ENCODE measurements at regions not wholly inside any gene's neighbourhood (a gene's known extent, or its start where the extent isn't known, plus 50 kb on each side); places are given as distances from the start of the nearest gene placed in this dataset.

- no peak for TF ChIP-seq HIC1 (tag by site-specific recombination; IDR thresholded peaks at IDR 0.05)
- TF ChIP-seq ZIC2 (tag by site-specific recombination; IDR thresholded peaks at IDR 0.05): no peak
- TF ChIP-seq ZNF280C (tag by site-specific recombination; IDR thresholded peaks at IDR 0.05): no peak
- no peak for TF ChIP-seq KLF10 (tag by site-specific recombination; IDR thresholded peaks at IDR 0.05)
- no peak for TF ChIP-seq ZNF311 (tag by site-specific recombination; IDR thresholded peaks at IDR 0.05; ENCODE audit: borderline replicate concordance)
- TF ChIP-seq ZSCAN16 (tag by site-specific recombination; IDR thresholded peaks at IDR 0.05): no peak
- TF ChIP-seq, protein P1, sequence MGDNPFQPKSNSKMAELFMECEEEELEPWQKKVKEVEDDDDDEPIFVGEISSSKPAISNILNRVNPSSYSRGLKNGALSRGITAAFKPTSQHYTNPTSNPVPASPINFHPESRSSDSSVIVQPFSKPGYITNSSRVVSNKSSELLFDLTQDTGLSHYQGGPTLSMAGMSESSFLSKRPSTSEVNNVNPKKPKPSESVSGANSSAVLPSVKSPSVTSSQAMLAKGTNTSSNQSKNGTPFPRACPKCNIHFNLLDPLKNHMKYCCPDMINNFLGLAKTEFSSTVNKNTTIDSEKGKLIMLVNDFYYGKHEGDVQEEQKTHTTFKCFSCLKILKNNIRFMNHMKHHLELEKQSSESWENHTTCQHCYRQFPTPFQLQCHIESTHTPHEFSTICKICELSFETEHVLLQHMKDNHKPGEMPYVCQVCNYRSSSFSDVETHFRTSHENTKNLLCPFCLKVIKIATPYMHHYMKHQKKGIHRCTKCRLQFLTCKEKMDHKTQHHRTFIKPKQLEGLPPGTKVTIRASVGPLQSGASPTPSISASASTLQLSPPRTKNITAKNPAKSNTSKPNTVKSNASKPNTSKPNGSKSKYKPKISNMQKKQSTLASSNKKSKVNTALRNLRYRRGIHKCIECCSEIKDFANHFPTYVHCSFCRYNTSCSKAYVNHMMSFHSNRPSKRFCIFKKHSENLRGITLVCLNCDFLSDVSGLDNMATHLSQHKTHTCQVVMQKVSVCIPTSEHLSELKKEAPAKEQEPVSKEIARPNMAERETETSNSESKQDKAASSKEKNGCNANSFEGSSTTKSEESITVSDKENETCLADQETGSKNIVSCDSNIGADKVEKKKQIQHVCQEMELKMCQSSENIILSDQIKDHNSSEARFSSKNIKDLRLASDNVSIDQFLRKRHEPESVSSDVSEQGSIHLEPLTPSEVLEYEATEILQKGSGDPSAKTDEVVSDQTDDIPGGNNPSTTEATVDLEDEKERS (tag by site-specific recombination; IDR thresholded peaks at IDR 0.05): no peak
- TF ChIP-seq ZNF302 (tag by site-specific recombination; IDR thresholded peaks at IDR 0.05; ENCODE audit: low read depth): no peak
- no peak for TF ChIP-seq ZFHX2 (tag by site-specific recombination; conservative IDR thresholded peaks at IDR 0.05)
- TF ChIP-seq ZFP3 (tag by site-specific recombination; IDR thresholded peaks at IDR 0.05; ENCODE audit: low read depth): no peak
- no peak for TF ChIP-seq ZFP69B (tag by site-specific recombination; IDR thresholded peaks at IDR 0.05)
- TF ChIP-seq BCL11B (tag by site-specific recombination; IDR thresholded peaks at IDR 0.05; ENCODE audit: low read depth): no peak
- no peak for TF ChIP-seq ZNF140 (tag by site-specific recombination; IDR thresholded peaks at IDR 0.05)
- TF ChIP-seq, protein P2, sequence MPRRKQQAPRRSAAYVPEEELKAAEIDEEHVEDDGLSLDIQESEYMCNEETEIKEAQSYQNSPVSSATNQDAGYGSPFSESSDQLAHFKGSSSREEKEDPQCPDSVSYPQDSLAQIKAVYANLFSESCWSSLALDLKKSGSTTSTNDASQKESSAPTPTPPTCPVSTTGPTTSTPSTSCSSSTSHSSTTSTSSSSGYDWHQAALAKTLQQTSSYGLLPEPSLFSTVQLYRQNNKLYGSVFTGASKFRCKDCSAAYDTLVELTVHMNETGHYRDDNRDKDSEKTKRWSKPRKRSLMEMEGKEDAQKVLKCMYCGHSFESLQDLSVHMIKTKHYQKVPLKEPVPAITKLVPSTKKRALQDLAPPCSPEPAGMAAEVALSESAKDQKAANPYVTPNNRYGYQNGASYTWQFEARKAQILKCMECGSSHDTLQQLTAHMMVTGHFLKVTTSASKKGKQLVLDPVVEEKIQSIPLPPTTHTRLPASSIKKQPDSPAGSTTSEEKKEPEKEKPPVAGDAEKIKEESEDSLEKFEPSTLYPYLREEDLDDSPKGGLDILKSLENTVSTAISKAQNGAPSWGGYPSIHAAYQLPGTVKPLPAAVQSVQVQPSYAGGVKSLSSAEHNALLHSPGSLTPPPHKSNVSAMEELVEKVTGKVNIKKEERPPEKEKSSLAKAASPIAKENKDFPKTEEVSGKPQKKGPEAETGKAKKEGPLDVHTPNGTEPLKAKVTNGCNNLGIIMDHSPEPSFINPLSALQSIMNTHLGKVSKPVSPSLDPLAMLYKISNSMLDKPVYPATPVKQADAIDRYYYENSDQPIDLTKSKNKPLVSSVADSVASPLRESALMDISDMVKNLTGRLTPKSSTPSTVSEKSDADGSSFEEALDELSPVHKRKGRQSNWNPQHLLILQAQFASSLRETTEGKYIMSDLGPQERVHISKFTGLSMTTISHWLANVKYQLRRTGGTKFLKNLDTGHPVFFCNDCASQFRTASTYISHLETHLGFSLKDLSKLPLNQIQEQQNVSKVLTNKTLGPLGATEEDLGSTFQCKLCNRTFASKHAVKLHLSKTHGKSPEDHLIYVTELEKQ (tag by site-specific recombination; IDR thresholded peaks at IDR 0.05; ENCODE audit: borderline replicate concordance): no peak
- no peak for TF ChIP-seq ZBTB7A (tag by site-specific recombination; IDR thresholded peaks at IDR 0.05; ENCODE audit: low read depth)
- TF ChIP-seq, protein P3, sequence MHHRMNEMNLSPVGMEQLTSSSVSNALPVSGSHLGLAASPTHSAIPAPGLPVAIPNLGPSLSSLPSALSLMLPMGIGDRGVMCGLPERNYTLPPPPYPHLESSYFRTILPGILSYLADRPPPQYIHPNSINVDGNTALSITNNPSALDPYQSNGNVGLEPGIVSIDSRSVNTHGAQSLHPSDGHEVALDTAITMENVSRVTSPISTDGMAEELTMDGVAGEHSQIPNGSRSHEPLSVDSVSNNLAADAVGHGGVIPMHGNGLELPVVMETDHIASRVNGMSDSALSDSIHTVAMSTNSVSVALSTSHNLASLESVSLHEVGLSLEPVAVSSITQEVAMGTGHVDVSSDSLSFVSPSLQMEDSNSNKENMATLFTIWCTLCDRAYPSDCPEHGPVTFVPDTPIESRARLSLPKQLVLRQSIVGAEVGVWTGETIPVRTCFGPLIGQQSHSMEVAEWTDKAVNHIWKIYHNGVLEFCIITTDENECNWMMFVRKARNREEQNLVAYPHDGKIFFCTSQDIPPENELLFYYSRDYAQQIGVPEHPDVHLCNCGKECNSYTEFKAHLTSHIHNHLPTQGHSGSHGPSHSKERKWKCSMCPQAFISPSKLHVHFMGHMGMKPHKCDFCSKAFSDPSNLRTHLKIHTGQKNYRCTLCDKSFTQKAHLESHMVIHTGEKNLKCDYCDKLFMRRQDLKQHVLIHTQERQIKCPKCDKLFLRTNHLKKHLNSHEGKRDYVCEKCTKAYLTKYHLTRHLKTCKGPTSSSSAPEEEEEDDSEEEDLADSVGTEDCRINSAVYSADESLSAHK (tag by site-specific recombination; IDR thresholded peaks at IDR 0.05): no peak
- TF ChIP-seq ZNF174 (tag by site-specific recombination; IDR thresholded peaks at IDR 0.05): no peak
- no peak for TF ChIP-seq ZNF175 (tag by site-specific recombination; IDR thresholded peaks at IDR 0.05)
- TF ChIP-seq, protein P4, sequence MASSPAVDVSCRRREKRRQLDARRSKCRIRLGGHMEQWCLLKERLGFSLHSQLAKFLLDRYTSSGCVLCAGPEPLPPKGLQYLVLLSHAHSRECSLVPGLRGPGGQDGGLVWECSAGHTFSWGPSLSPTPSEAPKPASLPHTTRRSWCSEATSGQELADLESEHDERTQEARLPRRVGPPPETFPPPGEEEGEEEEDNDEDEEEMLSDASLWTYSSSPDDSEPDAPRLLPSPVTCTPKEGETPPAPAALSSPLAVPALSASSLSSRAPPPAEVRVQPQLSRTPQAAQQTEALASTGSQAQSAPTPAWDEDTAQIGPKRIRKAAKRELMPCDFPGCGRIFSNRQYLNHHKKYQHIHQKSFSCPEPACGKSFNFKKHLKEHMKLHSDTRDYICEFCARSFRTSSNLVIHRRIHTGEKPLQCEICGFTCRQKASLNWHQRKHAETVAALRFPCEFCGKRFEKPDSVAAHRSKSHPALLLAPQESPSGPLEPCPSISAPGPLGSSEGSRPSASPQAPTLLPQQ (tag by site-specific recombination; IDR thresholded peaks at IDR 0.05): no peak
- Histone ChIP-seq H3K36me3 (ENCODE audit: control insufficient read depth in 2 of 2, insufficient read depth in 1 of 2, low read length in 2 of 2) (no peaks in the 10 kb centered on the region), H3K9me3 (ENCODE audit: control insufficient read depth, insufficient read depth, low read depth, low read length) (no peaks in the 10 kb centered on the region; the same call in 1 of the 2 replicates), H3K4me3 (ENCODE audit: low read depth, low read length) (no peak overlapping the region), H3K27ac (ENCODE audit: extremely low read depth, low read depth, low read length) (no peak overlapping the region), H3K4me1 (ENCODE audit: control insufficient read depth, insufficient read depth, low read length) (no peaks in the 10 kb centered on the region)
- ChIA-PET CTCF (interaction anchor here (0.6 to 2.2 kb wide), 12 partner anchors 9 to 1758 kb away, joined by 3 to 10 read pairs (median 3); no protein-coding TSS in a partner anchor), POLR2A (no interaction called here)
These were observed 440.5 kb upstream of the ADAMTS16 start for GRCh38 chr5:4699592-4699991.
